ENCODE measurements at regions not wholly inside any gene's neighbourhood (a gene's known extent, or its start where the extent isn't known, plus 50 kb on each side); places are given as distances from the start of the nearest gene placed in this dataset.

DNA sequence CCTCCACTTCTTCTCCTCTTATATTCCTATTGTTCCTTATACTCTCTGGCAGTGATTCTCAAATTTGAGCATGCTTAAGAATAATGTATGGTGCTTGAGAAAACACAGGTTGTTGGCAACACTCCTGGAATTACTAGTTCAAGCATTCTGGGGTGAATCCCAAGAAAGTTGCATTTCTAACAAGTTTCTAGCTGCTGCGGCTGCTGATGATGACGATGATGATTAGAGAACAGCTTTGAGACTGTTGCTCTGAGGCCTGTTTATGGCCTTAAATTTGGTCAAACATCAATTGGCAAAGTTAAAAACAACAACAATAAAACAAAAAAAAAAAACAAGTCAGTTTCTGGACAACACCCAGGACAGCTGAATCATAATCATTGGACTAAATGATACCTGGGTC, 961.9 kb downstream of the CDH11 start:
- no peaks in the 10 kb centered on the region for H3K79me1 ChIP-seq (ENCODE audit: insufficient read depth, low read depth, low read length, poor library complexity, severe bottlenecking)
- no peak overlapping the region for H3K18ac ChIP-seq (ENCODE audit: insufficient read length, low read depth, low read length)
- Mint-ChIP-seq H3K36me3 (ENCODE audit: insufficient read depth in 1 of 3, low read depth in 3 of 3) (no peaks in the 10 kb centered on the region), H3K27ac (no peak overlapping the region), H3K4me3 (no peak overlapping the region), H3K4me1 (peaks cover 4 to 7% of the 10 kb centered on the region in 2 experiments; a peak in 3 of 4 replicates), H3K9me3 (no peaks in the 10 kb centered on the region), H3K27me3 (ENCODE audit: low read depth) (no peaks in the 10 kb centered on the region)
- H3K4me2 ChIP-seq (ENCODE audit: insufficient read depth, insufficient read length, low read length): no peak overlapping the region
- H4K91ac ChIP-seq (ENCODE audit: insufficient read length, low read depth, low read length): no peak overlapping the region
- no peak overlapping the region for H3K27ac ChIP-seq (ENCODE audit: insufficient read length, low read depth, low read length)
- H3K4me1 ChIP-seq (ENCODE audit: insufficient read depth, low read length): no peaks in the 10 kb centered on the region
- H2BK15ac ChIP-seq (ENCODE audit: low read depth, low read length): no peak overlapping the region
- no peak overlapping the region for H3K14ac ChIP-seq (ENCODE audit: insufficient read depth, low read length)
- no peaks in the 10 kb centered on the region for H3K9me3 ChIP-seq (ENCODE audit: control insufficient read depth, low read depth, low read length)
- H3K4ac ChIP-seq (ENCODE audit: low read depth, low read length): no peak overlapping the region
- no peak overlapping the region for H2BK12ac ChIP-seq (ENCODE audit: insufficient read length, low read depth, low read length)
- H4K5ac ChIP-seq (ENCODE audit: insufficient read length, low read depth, low read length): no peak overlapping the region
- no peaks in the 10 kb centered on the region for H3K79me2 ChIP-seq (ENCODE audit: insufficient read depth, low read length)
- DNase-seq: no peak
- WGBS (ENCODE audit: extremely low coverage, insufficient read length, low lambda C conversion rate): no CpG with 5 or more reads among the region's 2 CpGs
- H2BK20ac ChIP-seq (ENCODE audit: low read depth, low read length, poor library complexity, severe bottlenecking): no peak overlapping the region
- H4K20me1 ChIP-seq (ENCODE audit: control insufficient read depth, insufficient read depth, insufficient read length): no peaks in the 10 kb centered on the region
- no peak overlapping the region for H4K8ac ChIP-seq (replicated peaks; ENCODE audit: insufficient read length, low read depth, low read length)
- H3K23ac ChIP-seq (ENCODE audit: insufficient read length, low read depth, low read length): no peak overlapping the region
- no peak overlapping the region for H2AFZ ChIP-seq (ENCODE audit: low read length)
- H2BK5ac ChIP-seq (ENCODE audit: insufficient read length, low read length): no peak overlapping the region
- H3K9ac ChIP-seq (ENCODE audit: extremely low read depth, insufficient read length, low read length): no peak overlapping the region
- no peak overlapping the region for H3K56ac ChIP-seq (ENCODE audit: insufficient read length, low read depth, low read length)
- H3T11ph ChIP-seq (ENCODE audit: low read length): no peak overlapping the region
- no peaks in the 10 kb centered on the region for H3K27me3 ChIP-seq (ENCODE audit: insufficient read depth, low read length)
- no peaks in the 10 kb centered on the region for H3K23me2 ChIP-seq (ENCODE audit: insufficient read length, low read depth, low read length, poor library complexity, severe bottlenecking)
- H2BK120ac ChIP-seq (ENCODE audit: low read depth, low read length, poor library complexity, severe bottlenecking): no peak overlapping the region
- TF ChIP-seq, protein P1, sequence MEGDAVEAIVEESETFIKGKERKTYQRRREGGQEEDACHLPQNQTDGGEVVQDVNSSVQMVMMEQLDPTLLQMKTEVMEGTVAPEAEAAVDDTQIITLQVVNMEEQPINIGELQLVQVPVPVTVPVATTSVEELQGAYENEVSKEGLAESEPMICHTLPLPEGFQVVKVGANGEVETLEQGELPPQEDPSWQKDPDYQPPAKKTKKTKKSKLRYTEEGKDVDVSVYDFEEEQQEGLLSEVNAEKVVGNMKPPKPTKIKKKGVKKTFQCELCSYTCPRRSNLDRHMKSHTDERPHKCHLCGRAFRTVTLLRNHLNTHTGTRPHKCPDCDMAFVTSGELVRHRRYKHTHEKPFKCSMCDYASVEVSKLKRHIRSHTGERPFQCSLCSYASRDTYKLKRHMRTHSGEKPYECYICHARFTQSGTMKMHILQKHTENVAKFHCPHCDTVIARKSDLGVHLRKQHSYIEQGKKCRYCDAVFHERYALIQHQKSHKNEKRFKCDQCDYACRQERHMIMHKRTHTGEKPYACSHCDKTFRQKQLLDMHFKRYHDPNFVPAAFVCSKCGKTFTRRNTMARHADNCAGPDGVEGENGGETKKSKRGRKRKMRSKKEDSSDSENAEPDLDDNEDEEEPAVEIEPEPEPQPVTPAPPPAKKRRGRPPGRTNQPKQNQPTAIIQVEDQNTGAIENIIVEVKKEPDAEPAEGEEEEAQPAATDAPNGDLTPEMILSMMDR (conservative IDR thresholded peaks at IDR 0.05): no peak
- H2AK5ac ChIP-seq (ENCODE audit: insufficient read length, low read length): no peak overlapping the region

Data from H9 (cell line).